GM12878 (cell line): ENCODE measurements at regions not wholly inside any gene's neighbourhood (a gene's known extent, or its start where the extent isn't known, plus 50 kb on each side); places are given as distances from the start of the nearest gene placed in this dataset.

ENCODE experiments used
- ATAC-seq: fragments of 200-7000 bp; cut with Tn5 transposase; 3 replicates; pipeline ENCODE4 v1.9.1; 2020; ENCODE audit warnings: mild to moderate bottlenecking, moderate library complexity
- BruUV-seq: library from RNA; stranded (reverse); fragments of 400-500 nt; replicated peaks from 2 replicates; lab custom pipeline; 2021; lab: Mats Ljungman, UMichigan
- CTCF ChIA-PET: fragments of 300-600 bp; sonication (Branson Sonifier 250); formaldehyde crosslinking; extraction: SDS; loops from one replicate; lab custom pipeline; 2021; ENCODE audit warnings: inconsistent platforms; lab: Yijun Ruan, JAX
- POLR2A ChIA-PET: fragments of 350-600 bp; formaldehyde crosslinking; extraction: SDS; loops from one replicate; lab custom pipeline; 2021; ENCODE audit warnings: inconsistent platforms; lab: Charles Lee
- RAD21 ChIA-PET: fragments of 300-600 bp; sonication (Branson Sonifier 250); formaldehyde crosslinking; loops from one replicate; lab custom pipeline; 2023; ENCODE audit warnings: antibody characterized with exemption; ENCODE audit not compliant: unreplicated experiment; lab: Charles Lee
- SMC1A ChIA-PET: fragments of 300-600 bp; sonication (Branson Sonifier 250); formaldehyde crosslinking; loops from one replicate; lab custom pipeline; 2023; ENCODE audit not compliant: unreplicated experiment, uncharacterized antibody; lab: Charles Lee
- DNase-seq: peaks from one replicate; pipeline ENCODE4 v3.0.0-alpha.2; 2011; ENCODE audit warnings: low read depth, low spot score
- FAIRE-seq: peaks from 3 replicates; lab custom pipeline; 2011; peaks lifted over from hg19 to GRCh38; lab: Jason Lieb, UNC
- H2AFZ ChIP-seq: 2 replicates; pipeline ENCODE4 v1.6.0; 2011; ENCODE audit warnings: low read depth, low read length, control low read depth; ENCODE audit not compliant: control insufficient read depth
- H3K27ac ChIP-seq: 2 replicates; pipeline ENCODE4 v1.5.1; 2011; ENCODE audit warnings: control low read depth; ENCODE audit not compliant: control insufficient read depth, insufficient read depth
- H3K27me3 ChIP-seq, 2 experiments: replicated peaks in 1 of 2; 2 replicates each; pipeline versions ENCODE4 v1.6.0 to v1.6.1; 2011; ENCODE audit warnings: low read length in 1 of 2; ENCODE audit not compliant: control insufficient read depth in 2 of 2, insufficient read depth in 2 of 2
- H3K36me3 ChIP-seq, 2 experiments: 2 replicates each; pipeline ENCODE4 v1.5.1; 2011; ENCODE audit warnings: low read length in 1 of 2; ENCODE audit not compliant: control insufficient read depth in 2 of 2, insufficient read depth in 2 of 2
- H3K4me1 ChIP-seq: 2 replicates; pipeline ENCODE4 v1.6.1; 2011; ENCODE audit warnings: mild to moderate bottlenecking, low read length, moderate library complexity, mixed read lengths; ENCODE audit not compliant: control insufficient read depth, insufficient read depth
- H3K4me2 ChIP-seq: 2 replicates; pipeline ENCODE4 v1.6.0; 2011; ENCODE audit warnings: control low read depth; ENCODE audit not compliant: control insufficient read depth, insufficient read depth
- H3K4me3 ChIP-seq: fragments of 200-600 bp; sonication (generic); 2 replicates; pipeline ENCODE4 v1.5.1; 2016
- H3K79me2 ChIP-seq: 2 replicates; pipeline ENCODE4 v1.6.0; 2011; ENCODE audit warnings: low read length; ENCODE audit not compliant: control insufficient read depth, insufficient read depth
- H3K9ac ChIP-seq: 2 replicates; pipeline ENCODE4 v1.8.0; 2011; ENCODE audit warnings: low read length, control low read depth, mixed read lengths; ENCODE audit not compliant: control insufficient read depth, insufficient read depth
- H3K9me3 ChIP-seq: replicated peaks from 3 replicates; pipeline ENCODE4 v1.5.1; 2011; ENCODE audit warnings: mild to moderate bottlenecking, low read length; ENCODE audit not compliant: control insufficient read depth, insufficient read depth
- H4K20me1 ChIP-seq: 2 replicates; pipeline ENCODE4 v1.6.0; 2011; ENCODE audit not compliant: control insufficient read depth, insufficient read depth
- ATF7 ChIP-seq: fragments of 450-650 bp; IDR thresholded peaks from 2 replicates; pipeline ENCODE4 v1.6.1; 2016; ENCODE audit warnings: low read depth, mild to moderate bottlenecking
- DPF2 ChIP-seq: fragments of 450-650 bp; IDR thresholded peaks from 2 replicates; pipeline ENCODE4 v1.6.1; 2017; ENCODE audit warnings: mild to moderate bottlenecking
- E4F1 ChIP-seq: fragments of 450-650 bp; IDR thresholded peaks from 2 replicates; pipeline ENCODE4 v1.6.1; 2018; ENCODE audit warnings: borderline replicate concordance, mild to moderate bottlenecking; ENCODE audit not compliant: partially characterized antibody
- IRF4 ChIP-seq: IDR thresholded peaks from 2 replicates; pipeline ENCODE4 v1.6.1; 2011; ENCODE audit warnings: low read depth, low read length
- JUND ChIP-seq: IDR thresholded peaks from 2 replicates; pipeline ENCODE4 v1.6.1; 2012; ENCODE audit warnings: low read depth, mild to moderate bottlenecking, low read length, improper control_type of control experiment, moderate library complexity
- MEF2B ChIP-seq: fragments of 450-650 bp; IDR thresholded peaks from 2 replicates; pipeline ENCODE4 v1.6.1; 2018; ENCODE audit warnings: mild to moderate bottlenecking, moderate library complexity; ENCODE audit not compliant: partially characterized antibody, poor library complexity, severe bottlenecking
- NR2C1 ChIP-seq: fragments of 450-650 bp; IDR thresholded peaks from 2 replicates; pipeline ENCODE4 v1.6.1; 2017; ENCODE audit warnings: antibody characterized with exemption, mild to moderate bottlenecking, moderate library complexity
- POLR2A ChIP-seq: IDR thresholded peaks from 2 replicates; pipeline ENCODE4 v1.6.1; 2011; ENCODE audit warnings: low read depth, mild to moderate bottlenecking, low read length
- PRDM15 ChIP-seq: fragments of 450-650 bp; formaldehyde crosslinking; IDR thresholded peaks from 2 replicates; pipeline ENCODE4 v1.4.0; 2020; ENCODE audit warnings: mild to moderate bottlenecking, moderate library complexity
- RUNX3 ChIP-seq: IDR thresholded peaks from 2 replicates; pipeline ENCODE4 v1.6.1; 2012; ENCODE audit warnings: low read length, inconsistent platforms
- SMAD5 ChIP-seq: IDR thresholded peaks from 2 replicates; pipeline ENCODE4 v1.6.1; 2016; ENCODE audit warnings: antibody characterized with exemption, low read depth
- ZBTB33 ChIP-seq: fragments of 450-650 bp; IDR thresholded peaks from 2 replicates; pipeline ENCODE4 v1.6.1; 2017; ENCODE audit warnings: mild to moderate bottlenecking
- WGBS: methylation state at CpG from one replicate; pipeline ENCODE4 v1.1.6; 2016; ENCODE audit warnings: low lambda C conversion rate; ENCODE audit not compliant: insufficient replicate concordance, insufficient coverage; ENCODE audit errors: missing lambda C conversion rate; 5-methylcytosine and 5-hydroxymethylcytosine counted together
- in situ Hi-C: fragments of 300-500 bp; cut with MboI; formaldehyde crosslinking; loops from 9 replicates; pipeline ENCODE4 v1.14.3; 2018; ENCODE audit warnings: mixed read lengths
- intact Hi-C: fragments of 100-400 bp; cut with micrococcal nuclease; formaldehyde crosslinking; loops from one replicate; pipeline ENCODE4 v1.14.2; 2022; ENCODE audit not compliant: unreplicated experiment
- TF ChIP-seq, protein P1 (sequence below): fragments of 450-650 bp; IDR thresholded peaks from 2 replicates; pipeline ENCODE4 v1.6.1; 2014; ENCODE audit warnings: mild to moderate bottlenecking
- TF ChIP-seq, protein P2 (sequence below): fragments of 150-350 bp; IDR thresholded peaks from 2 replicates; pipeline ENCODE4 v1.6.1; 2016; ENCODE audit warnings: low read depth, low read length

- ChIA-PET POLR2A (no interaction called here), RAD21 (no interaction called here), SMC1A (no interaction called here), CTCF (no interaction called here)
- no peaks in the 10 kb centered on the region for H3K36me3 ChIP-seq
- in situ Hi-C loops: no loop called here
- DNase-seq (no peak), ATAC-seq (no peak), FAIRE-seq (no peak)
- intact Hi-C loops: no loop called here
- H3K79me2 ChIP-seq: no peaks in the 10 kb centered on the region
- H4K20me1 ChIP-seq: no peaks in the 10 kb centered on the region
- H3K27ac ChIP-seq: no peak overlapping the region
- no peaks in the 10 kb centered on the region for H3K27me3 ChIP-seq
- no peak overlapping the region for H3K9ac ChIP-seq
- 0% methylated on average over 4 of the region's 4 CpGs for WGBS
- no TSS peak for BruUV-seq
- no peak overlapping the region for H3K4me2 ChIP-seq
- no peak overlapping the region for H2AFZ ChIP-seq
- H3K9me3 ChIP-seq: no peaks in the 10 kb centered on the region
- H3K4me3 ChIP-seq: no peak overlapping the region
- no peaks in the 10 kb centered on the region for H3K4me1 ChIP-seq
- TF ChIP-seq IRF4: no peak
- TF ChIP-seq MEF2B: no peak
- TF ChIP-seq E4F1: no peak
- no peak for TF ChIP-seq ATF7
- TF ChIP-seq, protein P1, sequence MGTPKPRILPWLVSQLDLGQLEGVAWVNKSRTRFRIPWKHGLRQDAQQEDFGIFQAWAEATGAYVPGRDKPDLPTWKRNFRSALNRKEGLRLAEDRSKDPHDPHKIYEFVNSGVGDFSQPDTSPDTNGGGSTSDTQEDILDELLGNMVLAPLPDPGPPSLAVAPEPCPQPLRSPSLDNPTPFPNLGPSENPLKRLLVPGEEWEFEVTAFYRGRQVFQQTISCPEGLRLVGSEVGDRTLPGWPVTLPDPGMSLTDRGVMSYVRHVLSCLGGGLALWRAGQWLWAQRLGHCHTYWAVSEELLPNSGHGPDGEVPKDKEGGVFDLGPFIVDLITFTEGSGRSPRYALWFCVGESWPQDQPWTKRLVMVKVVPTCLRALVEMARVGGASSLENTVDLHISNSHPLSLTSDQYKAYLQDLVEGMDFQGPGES: no peak
- TF ChIP-seq JUND: no peak
- TF ChIP-seq, protein P2, sequence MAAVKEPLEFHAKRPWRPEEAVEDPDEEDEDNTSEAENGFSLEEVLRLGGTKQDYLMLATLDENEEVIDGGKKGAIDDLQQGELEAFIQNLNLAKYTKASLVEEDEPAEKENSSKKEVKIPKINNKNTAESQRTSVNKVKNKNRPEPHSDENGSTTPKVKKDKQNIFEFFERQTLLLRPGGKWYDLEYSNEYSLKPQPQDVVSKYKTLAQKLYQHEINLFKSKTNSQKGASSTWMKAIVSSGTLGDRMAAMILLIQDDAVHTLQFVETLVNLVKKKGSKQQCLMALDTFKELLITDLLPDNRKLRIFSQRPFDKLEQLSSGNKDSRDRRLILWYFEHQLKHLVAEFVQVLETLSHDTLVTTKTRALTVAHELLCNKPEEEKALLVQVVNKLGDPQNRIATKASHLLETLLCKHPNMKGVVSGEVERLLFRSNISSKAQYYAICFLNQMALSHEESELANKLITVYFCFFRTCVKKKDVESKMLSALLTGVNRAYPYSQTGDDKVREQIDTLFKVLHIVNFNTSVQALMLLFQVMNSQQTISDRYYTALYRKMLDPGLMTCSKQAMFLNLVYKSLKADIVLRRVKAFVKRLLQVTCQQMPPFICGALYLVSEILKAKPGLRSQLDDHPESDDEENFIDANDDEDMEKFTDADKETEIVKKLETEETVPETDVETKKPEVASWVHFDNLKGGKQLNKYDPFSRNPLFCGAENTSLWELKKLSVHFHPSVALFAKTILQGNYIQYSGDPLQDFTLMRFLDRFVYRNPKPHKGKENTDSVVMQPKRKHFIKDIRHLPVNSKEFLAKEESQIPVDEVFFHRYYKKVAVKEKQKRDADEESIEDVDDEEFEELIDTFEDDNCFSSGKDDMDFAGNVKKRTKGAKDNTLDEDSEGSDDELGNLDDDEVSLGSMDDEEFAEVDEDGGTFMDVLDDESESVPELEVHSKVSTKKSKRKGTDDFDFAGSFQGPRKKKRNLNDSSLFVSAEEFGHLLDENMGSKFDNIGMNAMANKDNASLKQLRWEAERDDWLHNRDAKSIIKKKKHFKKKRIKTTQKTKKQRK: no peak
- no peak for TF ChIP-seq NR2C1
- TF ChIP-seq SMAD5: no peak
- no peak for TF ChIP-seq RUNX3
- no peak for TF ChIP-seq POLR2A
- no peak for TF ChIP-seq ZBTB33
- TF ChIP-seq PRDM15 (CRISPR knock-in tag): no peak
- no peak for TF ChIP-seq DPF2
These were observed 336.5 kb downstream of the FSCB start for GRCh38 chr14:44170556-44170955.
